Adrenal gland (tissue), 9 donors: ENCODE measurements at regions not wholly inside any gene's neighbourhood (a gene's known extent, or its start where the extent isn't known, plus 50 kb on each side); places are given as distances from the start of the nearest gene placed in this dataset.

Experiments used
- DNase-seq, 7 donors: peaks; one replicate each; pipeline ENCODE4 v3.0.0-alpha.2; 2019 to 2020
- H3K27ac ChIP-seq, 5 donors: fragments of 200-600 bp; sonication (generic) in 4 of 5; 1 replicate in 3 of 5; 2 replicates in 2 of 5; pipeline versions ENCODE4 v1.5.1 to v1.8.0; 2016 to 2020; ENCODE audit warnings: mild to moderate bottlenecking in 1 of 5
- H3K27me3 ChIP-seq: fragments of 200-600 bp; 2 replicates; pipeline ENCODE4 v1.8.0; 2021
- H3K36me3 ChIP-seq, 2 donors: fragments of 200-600 bp; replicated peaks in 1 of 2; 1 replicate in 1 of 2; 2 replicates in 1 of 2; pipeline versions ENCODE4 v1.5.1 to v1.8.0; 2018 to 2022
- H3K4me1 ChIP-seq, 2 donors: fragments of 200-600 bp; replicated peaks in 1 of 2; 1 replicate in 1 of 2; 2 replicates in 1 of 2; pipeline versions ENCODE4 v1.5.1 to v1.8.0; 2018 to 2021
- H3K4me3 ChIP-seq, 4 donors: fragments of 200-600 bp; sonication (generic) in 3 of 4; one replicate each; pipeline ENCODE4 v1.5.1; 2016 to 2018
- H3K9me3 ChIP-seq, 3 donors: fragments of 200-600 bp; sonication (generic) in 1 of 3; replicated peaks in 1 of 3; 1 replicate in 2 of 3; 2 replicates in 1 of 3; pipeline versions ENCODE4 v1.5.1 to v1.8.0; 2016 to 2021
- CTCF ChIP-seq, 6 experiments: fragments of 450-650 bp in 4 of 6; fragments of 200-600 bp in 2 of 6; sonication (generic) in 1 of 6; IDR thresholded peaks; 1 replicate in 5 of 6; 2 replicates in 1 of 6; pipeline versions ENCODE4 v1.5.1 to v1.8.0; 2016 to 2021; ENCODE audit warnings: antibody characterized with exemption in 6 of 6, mild to moderate bottlenecking in 2 of 6, moderate library complexity in 1 of 6
- POLR2A ChIP-seq, 2 donors: fragments of 450-650 bp; IDR thresholded peaks; one replicate each; pipeline ENCODE4 v1.6.1; 2017; ENCODE audit warnings: antibody characterized with exemption in 2 of 2, mild to moderate bottlenecking in 2 of 2, moderate library complexity in 1 of 2
- WGBS, 4 donors: extraction: QIAGEN DNeasy Blood & Tissue Kit in 2 of 4; methylation state at CpG; one replicate each; pipeline versions ENCODE4 v1.1.5 to v1.1.7; 2013 to 2017; 5-methylcytosine and 5-hydroxymethylcytosine counted together
- intact Hi-C, 2 donors: fragments of 100-400 bp; cut with DNase I; formaldehyde crosslinking; loops; one replicate each; pipeline versions ENCODE4 v1.14.1 to v1.15.0; 2022 to 2023
- donor health status: healthy with polysubstance abuse.
- donor health status: Bipolar disorder and iron deficiency.
- donor health status: DM: yes; HTN: yes; CAD: no.
- donor health status: DM: no; HTN: no; CAD: no.
- donor health status: DM: no; HTN: no; CAD: no.

- no peak for DNase-seq
- no peaks in the 10 kb centered on the region for H3K36me3 ChIP-seq
- H3K4me3 ChIP-seq, result no peak overlapping the region
- no peak overlapping the region for H3K27ac ChIP-seq
- H3K4me1 ChIP-seq, result no peaks in the 10 kb centered on the region
- H3K9me3 ChIP-seq, result no peaks in the 10 kb centered on the region
- intact Hi-C loops, result no loop called here
- 61 to 82% (median 74%) methylated on average over 3 of the region's 3 CpGs for WGBS, 4 donors
- TF ChIP-seq POLR2A (IDR thresholded peaks at IDR 0.05) (no peak), CTCF (IDR thresholded peaks at IDR 0.05) (no peak)
- H3K27me3 ChIP-seq, result no peaks in the 10 kb centered on the region
These were observed 247.4 kb upstream of the COL3A1 start for GRCh38 chr2:188726626-188727247.

- H3K27me3 ChIP-seq, result no peaks in the 10 kb centered on the region
- H3K9me3 ChIP-seq, result no peaks in the 10 kb centered on the region
- H3K4me3 ChIP-seq, result no peak overlapping the region
- DNase-seq, result no peak
- H3K36me3 ChIP-seq, result no peaks in the 10 kb centered on the region
- no peak overlapping the region for H3K27ac ChIP-seq
- WGBS, 4 donors, result 36 to 54% (median 52%) methylated on average over 1 of the region's 1 CpG
- no peaks in the 10 kb centered on the region for H3K4me1 ChIP-seq
- TF ChIP-seq POLR2A (IDR thresholded peaks at IDR 0.05) (no peak), CTCF (IDR thresholded peaks at IDR 0.05) (no peak)
- intact Hi-C loops, result no loop called here
These were observed 246.3 kb upstream of the COL3A1 start for GRCh38 chr2:188727846-188728245.

GRCh38 chr2:188734691-188735090 lies 239.5 kb upstream of the COL3A1 start:
- Histone ChIP-seq H3K36me3 (no peaks in the 10 kb centered on the region), H3K4me3 (no peak overlapping the region), H3K27ac (no peak overlapping the region), H3K27me3 (no peaks in the 10 kb centered on the region), H3K4me1 (no peaks in the 10 kb centered on the region), H3K9me3 (peaks cover 0 to 4% (median 0%) of the 10 kb centered on the region in 3 donors)
- no peak for DNase-seq
- 35 to 48% (median 42%) methylated on average over 3 of the region's 3 CpGs for WGBS, 4 donors
- intact Hi-C loops, result no loop called here
- no peak for TF ChIP-seq POLR2A (IDR thresholded peaks at IDR 0.05)
- TF ChIP-seq CTCF (IDR thresholded peaks at IDR 0.05), result no peak

GRCh38 chr2:188746727-188747126 lies 227.4 kb upstream of the COL3A1 start:
- no peaks in the 10 kb centered on the region for H3K27me3 ChIP-seq

More at GRCh38 chr2:188746727-188747126, 227.4 kb upstream of the COL3A1 start:
- Histone ChIP-seq H3K36me3 (no peaks in the 10 kb centered on the region), H3K9me3 (no peaks in the 10 kb centered on the region), H3K4me1 (no peaks in the 10 kb centered on the region), H3K4me3 (no peak overlapping the region), H3K27ac (no peak overlapping the region)
- DNase-seq, result no peak
- intact Hi-C loops, result no loop called here
- no peak for TF ChIP-seq POLR2A (IDR thresholded peaks at IDR 0.05)
- no peak for TF ChIP-seq CTCF (IDR thresholded peaks at IDR 0.05)
